LNCaP clone FGC (cell line): ENCODE measurements at regions not wholly inside any gene's neighbourhood (a gene's known extent, or its start where the extent isn't known, plus 50 kb on each side); places are given as distances from the start of the nearest gene placed in this dataset.
"Not testable (repeated sequence)": the region's sequence is repeated elsewhere in the genome, so short reads cannot be mapped to it uniquely, and the experiment has no call there.

Experiments used
- DNase-seq: peaks from one replicate; pipeline ENCODE4 v3.0.0-alpha.2; 2011; ENCODE audit warnings: low read depth
- H3K4me3 ChIP-seq: 2 replicates; pipeline ENCODE4 v1.5.1; 2011; ENCODE audit warnings: mild to moderate bottlenecking, low read depth, low read length, control low read depth
- CTCF ChIP-seq: IDR thresholded peaks from 2 replicates; pipeline ENCODE4 v1.5.1; 2012; ENCODE audit warnings: mild to moderate bottlenecking; ENCODE audit not compliant: control insufficient read depth, insufficient read depth; ENCODE audit errors: extremely low read depth

GRCh38 chr4:30207389-30207788, 512.8 kb upstream of the PCDH7 start:
- DNase-seq = no peak
- TF ChIP-seq CTCF = no peak

GRCh38 chr4:30208731-30209435, 511.3 kb upstream of the PCDH7 start:
- no peak for TF ChIP-seq CTCF
- DNase-seq = no peak
- no peak overlapping the region for H3K4me3 ChIP-seq

More at GRCh38 chr4:30207389-30207788, 512.8 kb upstream of the PCDH7 start:
- H3K4me3 ChIP-seq = no peak overlapping the region

- DNase-seq, H3K4me3 ChIP-seq: not testable (repeated sequence)
Measured at GRCh38 chr4:30215973-30216372, 504.2 kb upstream of the PCDH7 start.

- DNase-seq = no peak
- no peak for TF ChIP-seq CTCF
- no peak overlapping the region for H3K4me3 ChIP-seq
Measured at GRCh38 chr4:30245140-30245539, 475.0 kb upstream of the PCDH7 start.

GRCh38 chr4:30256116-30256832, 463.9 kb upstream of the PCDH7 start:
- no peak for DNase-seq
- no peak overlapping the region for H3K4me3 ChIP-seq
- TF ChIP-seq CTCF = no peak

GRCh38 chr4:30258949-30259348, 461.2 kb upstream of the PCDH7 start:
- H3K4me3 ChIP-seq = no peak overlapping the region
- TF ChIP-seq CTCF = no peak
- no peak for DNase-seq

GRCh38 chr4:30262379-30262778, 457.8 kb upstream of the PCDH7 start:
- TF ChIP-seq CTCF = no peak
- no peak for DNase-seq
- H3K4me3 ChIP-seq = no peak overlapping the region
